ENCODE measurements at regions not wholly inside any gene's neighbourhood (a gene's known extent, or its start where the extent isn't known, plus 50 kb on each side); places are given as distances from the start of the nearest gene placed in this dataset.

DNA sequence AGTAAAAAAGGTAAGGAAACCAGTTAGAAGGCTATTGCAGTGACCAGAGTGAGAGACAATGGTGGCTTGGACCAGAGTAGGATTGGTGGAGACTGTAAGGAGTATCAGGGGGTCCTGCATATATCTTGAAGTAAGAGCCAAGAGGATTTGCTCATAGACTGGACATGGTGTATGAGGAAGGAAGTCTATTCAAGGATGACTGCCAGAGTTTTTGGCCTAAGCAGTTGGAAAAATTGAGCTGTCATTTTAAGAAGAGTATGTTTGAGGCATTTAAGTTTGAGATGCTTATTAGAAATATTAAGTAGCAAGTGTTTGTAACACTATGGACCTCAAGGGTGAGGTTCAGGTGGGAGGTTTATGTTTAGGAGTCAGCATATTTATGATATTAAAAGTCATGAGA, 596.6 kb downstream of the METTL15 start:
- DNase-seq (ENCODE audit: low read depth, low spot score) (no peak), ATAC-seq (no peak)
- H3K27me3 ChIP-seq (ENCODE audit: control insufficient read depth, insufficient read depth, low read length), result no peaks in the 10 kb centered on the region
- TF ChIP-seq TCF7L2 (IDR thresholded peaks at IDR 0.05; ENCODE audit: low read depth, low read length) (no peak), POLR2AphosphoS5 (IDR thresholded peaks at IDR 0.05; ENCODE audit: low read depth, low read length) (no peak), SIN3A (IDR thresholded peaks at IDR 0.05; ENCODE audit: borderline replicate concordance, insufficient read depth, low read depth, low read length) (no peak)
- TF ChIP-seq, protein P1, sequence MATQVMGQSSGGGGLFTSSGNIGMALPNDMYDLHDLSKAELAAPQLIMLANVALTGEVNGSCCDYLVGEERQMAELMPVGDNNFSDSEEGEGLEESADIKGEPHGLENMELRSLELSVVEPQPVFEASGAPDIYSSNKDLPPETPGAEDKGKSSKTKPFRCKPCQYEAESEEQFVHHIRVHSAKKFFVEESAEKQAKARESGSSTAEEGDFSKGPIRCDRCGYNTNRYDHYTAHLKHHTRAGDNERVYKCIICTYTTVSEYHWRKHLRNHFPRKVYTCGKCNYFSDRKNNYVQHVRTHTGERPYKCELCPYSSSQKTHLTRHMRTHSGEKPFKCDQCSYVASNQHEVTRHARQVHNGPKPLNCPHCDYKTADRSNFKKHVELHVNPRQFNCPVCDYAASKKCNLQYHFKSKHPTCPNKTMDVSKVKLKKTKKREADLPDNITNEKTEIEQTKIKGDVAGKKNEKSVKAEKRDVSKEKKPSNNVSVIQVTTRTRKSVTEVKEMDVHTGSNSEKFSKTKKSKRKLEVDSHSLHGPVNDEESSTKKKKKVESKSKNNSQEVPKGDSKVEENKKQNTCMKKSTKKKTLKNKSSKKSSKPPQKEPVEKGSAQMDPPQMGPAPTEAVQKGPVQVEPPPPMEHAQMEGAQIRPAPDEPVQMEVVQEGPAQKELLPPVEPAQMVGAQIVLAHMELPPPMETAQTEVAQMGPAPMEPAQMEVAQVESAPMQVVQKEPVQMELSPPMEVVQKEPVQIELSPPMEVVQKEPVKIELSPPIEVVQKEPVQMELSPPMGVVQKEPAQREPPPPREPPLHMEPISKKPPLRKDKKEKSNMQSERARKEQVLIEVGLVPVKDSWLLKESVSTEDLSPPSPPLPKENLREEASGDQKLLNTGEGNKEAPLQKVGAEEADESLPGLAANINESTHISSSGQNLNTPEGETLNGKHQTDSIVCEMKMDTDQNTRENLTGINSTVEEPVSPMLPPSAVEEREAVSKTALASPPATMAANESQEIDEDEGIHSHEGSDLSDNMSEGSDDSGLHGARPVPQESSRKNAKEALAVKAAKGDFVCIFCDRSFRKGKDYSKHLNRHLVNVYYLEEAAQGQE (IDR thresholded peaks at IDR 0.05; ENCODE audit: insufficient read depth in 1 of 2, low read depth in 2 of 2, low read length in 1 of 2), result no peak
- TF ChIP-seq, protein P2, sequence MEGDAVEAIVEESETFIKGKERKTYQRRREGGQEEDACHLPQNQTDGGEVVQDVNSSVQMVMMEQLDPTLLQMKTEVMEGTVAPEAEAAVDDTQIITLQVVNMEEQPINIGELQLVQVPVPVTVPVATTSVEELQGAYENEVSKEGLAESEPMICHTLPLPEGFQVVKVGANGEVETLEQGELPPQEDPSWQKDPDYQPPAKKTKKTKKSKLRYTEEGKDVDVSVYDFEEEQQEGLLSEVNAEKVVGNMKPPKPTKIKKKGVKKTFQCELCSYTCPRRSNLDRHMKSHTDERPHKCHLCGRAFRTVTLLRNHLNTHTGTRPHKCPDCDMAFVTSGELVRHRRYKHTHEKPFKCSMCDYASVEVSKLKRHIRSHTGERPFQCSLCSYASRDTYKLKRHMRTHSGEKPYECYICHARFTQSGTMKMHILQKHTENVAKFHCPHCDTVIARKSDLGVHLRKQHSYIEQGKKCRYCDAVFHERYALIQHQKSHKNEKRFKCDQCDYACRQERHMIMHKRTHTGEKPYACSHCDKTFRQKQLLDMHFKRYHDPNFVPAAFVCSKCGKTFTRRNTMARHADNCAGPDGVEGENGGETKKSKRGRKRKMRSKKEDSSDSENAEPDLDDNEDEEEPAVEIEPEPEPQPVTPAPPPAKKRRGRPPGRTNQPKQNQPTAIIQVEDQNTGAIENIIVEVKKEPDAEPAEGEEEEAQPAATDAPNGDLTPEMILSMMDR (IDR thresholded peaks at IDR 0.05), result no peak
- intact Hi-C loops (cut with micrococcal nuclease; ENCODE audit: unreplicated experiment), result no loop called here
- no peak overlapping the region for H3K4me3 ChIP-seq (ENCODE audit: low read depth in 2 of 2, low read length in 2 of 2)
- ChIA-PET CTCF (no interaction called here), POLR2A (no interaction called here)
- no peak overlapping the region for H3K27ac ChIP-seq (ENCODE audit: low read length)
- H3K4me1 ChIP-seq (ENCODE audit: control insufficient read depth, insufficient read depth, low read length), result no peaks in the 10 kb centered on the region
- no TSS peak for BruUV-seq (replicated peaks)
- no peaks in the 10 kb centered on the region for H3K36me3 ChIP-seq (ENCODE audit: control insufficient read depth, insufficient read depth, low read length)
- in situ Hi-C loops (cut with HindIII; ENCODE audit: low pct_unique_long_range_greater_than_20kb, low sequenced_read_pairs), result no loop called here
- no peaks in the 10 kb centered on the region for H3K9me3 ChIP-seq (ENCODE audit: control insufficient read depth, insufficient read depth, low read depth, low read length)

GRCh38 chr11:28703371-28703770, 595.2 kb downstream of the METTL15 start:
- POLR2A ChIA-PET, result no interaction called here
- CTCF ChIA-PET, result no interaction called here
- H3K4me1 ChIP-seq (ENCODE audit: control insufficient read depth, insufficient read depth, low read length), result no peaks in the 10 kb centered on the region
- DNase-seq (ENCODE audit: low read depth, low spot score) (no peak), ATAC-seq (no peak)
- in situ Hi-C loops (cut with HindIII; ENCODE audit: low pct_unique_long_range_greater_than_20kb, low sequenced_read_pairs), result no loop called here
- BruUV-seq (replicated peaks), result no TSS peak
- H3K9me3 ChIP-seq (ENCODE audit: control insufficient read depth, insufficient read depth, low read depth, low read length), result no peaks in the 10 kb centered on the region
- no peaks in the 10 kb centered on the region for H3K27me3 ChIP-seq (ENCODE audit: control insufficient read depth, insufficient read depth, low read length)
- TF ChIP-seq POLR2AphosphoS5 (IDR thresholded peaks at IDR 0.05; ENCODE audit: low read depth, low read length) (no peak), SIN3A (IDR thresholded peaks at IDR 0.05; ENCODE audit: borderline replicate concordance, insufficient read depth, low read depth, low read length) (no peak), TCF7L2 (IDR thresholded peaks at IDR 0.05; ENCODE audit: low read depth, low read length) (no peak)
- TF ChIP-seq, protein P2 (IDR thresholded peaks at IDR 0.05), result no peak
- TF ChIP-seq, protein P1 (IDR thresholded peaks at IDR 0.05; ENCODE audit: insufficient read depth in 1 of 2, low read depth in 2 of 2, low read length in 1 of 2), result no peak
- no peak overlapping the region for H3K4me3 ChIP-seq (ENCODE audit: low read depth in 2 of 2, low read length in 2 of 2)
- intact Hi-C loops (cut with micrococcal nuclease; ENCODE audit: unreplicated experiment), result no loop called here
- H3K36me3 ChIP-seq (ENCODE audit: control insufficient read depth, insufficient read depth, low read length), result no peaks in the 10 kb centered on the region
- H3K27ac ChIP-seq (ENCODE audit: low read length), result no peak overlapping the region
